HCT116 (cell line): ENCODE measurements at regions not wholly inside any gene's neighbourhood (a gene's known extent, or its start where the extent isn't known, plus 50 kb on each side); places are given as distances from the start of the nearest gene placed in this dataset.

Source experiments
- ATAC-seq: fragments of 200-7000 bp; cut with Tn5 transposase; 2 replicates; pipeline ENCODE4 v1.9.1; 2020; ENCODE audit warnings: mild to moderate bottlenecking, moderate library complexity
- BruUV-seq: library from RNA; stranded (reverse); fragments of 400-500 nt; replicated peaks from 2 replicates; lab custom pipeline; 2021; lab: Mats Ljungman, UMichigan
- CTCF ChIA-PET: fragments of 300-600 bp; sonication (Branson Sonifier 250); formaldehyde crosslinking; loops from one replicate; lab custom pipeline; 2021; ENCODE audit warnings: antibody characterized with exemption; lab: Charles Lee
- POLR2A ChIA-PET: fragments of 300-600, 350-600 bp; sonication (Branson Sonifier 250); formaldehyde crosslinking; loops from one replicate; lab custom pipeline; 2021; ENCODE audit warnings: antibody characterized with exemption; lab: Charles Lee
- RAD21 ChIA-PET, 2 experiments: fragments of 300-600 bp; sonication (Branson Sonifier 250); formaldehyde crosslinking; loops; one replicate each; lab custom pipeline; 2023; ENCODE audit warnings: low total read pairs in 2 of 2; ENCODE audit not compliant: uncharacterized antibody in 2 of 2, unreplicated experiment in 2 of 2, low non-redundant PET in 1 of 2; lab: Charles Lee
- DNase-seq: peaks from one replicate; pipeline ENCODE4 v3.0.0-alpha.2; 2010; ENCODE audit warnings: low read depth, low spot score
- H2AFZ ChIP-seq: fragments of 200-600 bp; shearing (Covaris generic), sonication (generic); 2 replicates; pipeline ENCODE4 v1.6.1; 2017; ENCODE audit warnings: low read depth, mixed run types, mixed read lengths, antibody characterized with exemption, low read length; ENCODE audit not compliant: poor library complexity, severe bottlenecking
- H3K27ac ChIP-seq: 2 replicates; pipeline ENCODE4 v1.5.1; 2012; ENCODE audit warnings: low read depth, low read length
- H3K27me3 ChIP-seq: fragments of 200-600 bp; sonication (generic); 2 replicates; pipeline ENCODE4 v1.6.1; 2016; ENCODE audit warnings: mixed run types, low read length, mixed read lengths; ENCODE audit not compliant: insufficient read depth
- H3K36me3 ChIP-seq, 2 experiments: fragments of 200-500 bp in 1 of 2; fragments of 200-600 bp in 1 of 2; sonication (Bioruptor generic) in 1 of 2; sonication (generic) in 1 of 2; 2 replicates each; pipeline versions ENCODE4 v1.5.1 to v1.6.1; 2014 to 2016; ENCODE audit warnings: low read length in 2 of 2, inconsistent platforms in 1 of 2, mixed read lengths in 1 of 2, mixed run types in 1 of 2; ENCODE audit not compliant: insufficient read depth in 2 of 2, control insufficient read depth in 1 of 2
- H3K4me1 ChIP-seq, 2 experiments: fragments of 200-600 bp in 1 of 2; sonication (generic) in 1 of 2; 2 replicates each; pipeline versions ENCODE4 v1.5.1 to v1.6.1; 2012 to 2017; ENCODE audit warnings: low read length in 2 of 2, inconsistent platforms in 1 of 2, mild to moderate bottlenecking in 1 of 2, mixed read lengths in 1 of 2, mixed run types in 1 of 2, moderate library complexity in 1 of 2; ENCODE audit not compliant: insufficient read depth in 2 of 2, control insufficient read depth in 1 of 2
- H3K4me2 ChIP-seq: fragments of 200-600 bp; sonication (generic); 2 replicates; pipeline ENCODE4 v1.6.1; 2017; ENCODE audit warnings: mixed run types, low read length, mixed read lengths
- H3K4me3 ChIP-seq, 2 experiments: fragments of 200-600 bp in 1 of 2; sonication (generic) in 1 of 2; replicated peaks in 1 of 2; 2 replicates each; pipeline ENCODE4 v1.5.1; 2011 to 2016; ENCODE audit warnings: low read length in 2 of 2, control low read depth in 1 of 2, low read depth in 1 of 2, mild to moderate bottlenecking in 1 of 2, mixed read lengths in 1 of 2, mixed run types in 1 of 2
- H3K79me2 ChIP-seq: fragments of 200-600 bp; sonication (generic); 2 replicates; pipeline ENCODE4 v1.6.1; 2017; ENCODE audit warnings: mild to moderate bottlenecking, mixed run types, low read length, moderate library complexity, mixed read lengths; ENCODE audit not compliant: insufficient read depth
- H3K9ac ChIP-seq: fragments of 200-600 bp; sonication (generic); 2 replicates; pipeline ENCODE4 v1.6.1; 2016; ENCODE audit warnings: low read length, mixed read lengths
- H3K9me2 ChIP-seq: fragments of 200-600 bp; sonication (generic), shearing (Covaris generic); 2 replicates; pipeline ENCODE4 v1.6.1; 2017; ENCODE audit warnings: mixed run types, mild to moderate bottlenecking, moderate library complexity; ENCODE audit not compliant: insufficient read depth
- H3K9me3 ChIP-seq, 2 experiments: fragments of 200-500 bp in 1 of 2; fragments of 200-600 bp in 1 of 2; sonication (Bioruptor generic) in 1 of 2; sonication (generic) in 1 of 2; 2 replicates each; pipeline ENCODE4 v1.6.1; 2014 to 2017; ENCODE audit warnings: low read length in 2 of 2, mixed read lengths in 2 of 2, inconsistent platforms in 1 of 2, low read depth in 1 of 2, mild to moderate bottlenecking in 1 of 2, mixed run types in 1 of 2, moderate library complexity in 1 of 2; ENCODE audit not compliant: control insufficient read depth in 1 of 2, insufficient read depth in 1 of 2
- H4K20me1 ChIP-seq: fragments of 200-600 bp; sonication (generic), shearing (Covaris generic); 2 replicates; pipeline ENCODE4 v1.6.1; 2017; ENCODE audit warnings: mixed run types, mild to moderate bottlenecking, moderate library complexity; ENCODE audit not compliant: insufficient read depth
- JUND ChIP-seq: IDR thresholded peaks from 2 replicates; pipeline ENCODE4 v1.6.1; 2012
- RAD21 ChIP-seq: IDR thresholded peaks from 2 replicates; pipeline ENCODE4 v1.6.1; 2012; ENCODE audit warnings: low read depth, mild to moderate bottlenecking
- SP1 ChIP-seq: IDR thresholded peaks from 2 replicates; pipeline ENCODE4 v1.6.1; 2012; ENCODE audit warnings: low read depth
- TCF7L2 ChIP-seq: IDR thresholded peaks from 2 replicates; pipeline ENCODE4 v1.7.0; 2011; ENCODE audit warnings: borderline replicate concordance, inconsistent platforms; ENCODE audit not compliant: insufficient read depth, insufficient read length; ENCODE audit errors: extremely low read depth
- intact Hi-C: fragments of 100-400 bp; cut with micrococcal nuclease; formaldehyde crosslinking; loops from 2 replicates; pipeline ENCODE4 v1.10.0; 2022
- TF ChIP-seq, protein P1 (sequence below), 3 experiments: fragments of 200-600 bp in 1 of 3; sonication (generic) in 1 of 3; IDR thresholded peaks in 2 of 3; conservative IDR thresholded peaks in 1 of 3; 2 replicates each; pipeline ENCODE4 v1.5.1; 2012 to 2017; ENCODE audit warnings: low read depth in 2 of 3, low read length in 2 of 3, antibody characterized with exemption in 1 of 3, borderline replicate concordance in 1 of 3, control low read depth in 1 of 3, mild to moderate bottlenecking in 1 of 3, mixed read lengths in 1 of 3, mixed run types in 1 of 3, moderate library complexity in 1 of 3; ENCODE audit not compliant: insufficient read depth in 1 of 3
- TF ChIP-seq, protein P2 (sequence below): IDR thresholded peaks from 2 replicates; pipeline ENCODE4 v1.6.1; 2012
- TF ChIP-seq, protein P3 (sequence below): IDR thresholded peaks from 2 replicates; pipeline ENCODE4 v1.6.1; 2012; ENCODE audit warnings: low read depth
- TF ChIP-seq, protein P4 (sequence below): IDR thresholded peaks from 2 replicates; pipeline ENCODE4 v1.6.1; 2011; ENCODE audit warnings: mild to moderate bottlenecking, low read length, moderate library complexity; ENCODE audit not compliant: insufficient replicate concordance; ENCODE audit errors: extremely low read depth
- TF ChIP-seq, protein P5 (sequence below): IDR thresholded peaks from 2 replicates; pipeline ENCODE4 v1.6.1; 2012

DNA sequence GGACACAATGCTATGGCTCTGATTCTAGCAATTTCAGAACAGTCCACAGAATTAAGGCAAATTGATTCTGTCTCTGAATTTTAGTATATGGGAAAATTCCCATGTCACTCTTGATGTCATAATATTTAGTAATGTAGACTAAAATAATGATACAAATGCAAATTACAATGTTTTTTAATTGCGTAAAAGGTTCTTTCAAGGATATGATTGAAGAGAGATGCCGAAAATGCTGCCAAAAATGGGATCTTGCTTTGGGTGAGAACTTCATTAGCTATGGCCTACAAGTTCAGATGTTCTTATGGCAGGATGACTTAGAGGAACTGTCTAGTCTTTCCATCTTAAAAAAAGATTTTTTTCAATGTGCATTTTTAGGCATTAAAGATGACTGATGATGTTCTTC, 170.6 kb downstream of the TMA16 start:
- no peaks in the 10 kb centered on the region for H3K27me3 ChIP-seq
- H3K4me3 ChIP-seq = no peak overlapping the region
- H3K4me1 ChIP-seq = no peaks in the 10 kb centered on the region
- ChIA-PET RAD21 (no interaction called here), POLR2A (no interaction called here), CTCF (no interaction called here)
- DNase-seq (no peak), ATAC-seq (no peak)
- no peaks in the 10 kb centered on the region for H3K36me3 ChIP-seq
- no peaks in the 10 kb centered on the region for H3K79me2 ChIP-seq
- no TSS peak for BruUV-seq
- H3K27ac ChIP-seq = no peak overlapping the region
- no peak overlapping the region for H3K9ac ChIP-seq
- H3K4me2 ChIP-seq = no peak overlapping the region
- no peaks in the 10 kb centered on the region for H3K9me2 ChIP-seq
- TF ChIP-seq, protein P1, sequence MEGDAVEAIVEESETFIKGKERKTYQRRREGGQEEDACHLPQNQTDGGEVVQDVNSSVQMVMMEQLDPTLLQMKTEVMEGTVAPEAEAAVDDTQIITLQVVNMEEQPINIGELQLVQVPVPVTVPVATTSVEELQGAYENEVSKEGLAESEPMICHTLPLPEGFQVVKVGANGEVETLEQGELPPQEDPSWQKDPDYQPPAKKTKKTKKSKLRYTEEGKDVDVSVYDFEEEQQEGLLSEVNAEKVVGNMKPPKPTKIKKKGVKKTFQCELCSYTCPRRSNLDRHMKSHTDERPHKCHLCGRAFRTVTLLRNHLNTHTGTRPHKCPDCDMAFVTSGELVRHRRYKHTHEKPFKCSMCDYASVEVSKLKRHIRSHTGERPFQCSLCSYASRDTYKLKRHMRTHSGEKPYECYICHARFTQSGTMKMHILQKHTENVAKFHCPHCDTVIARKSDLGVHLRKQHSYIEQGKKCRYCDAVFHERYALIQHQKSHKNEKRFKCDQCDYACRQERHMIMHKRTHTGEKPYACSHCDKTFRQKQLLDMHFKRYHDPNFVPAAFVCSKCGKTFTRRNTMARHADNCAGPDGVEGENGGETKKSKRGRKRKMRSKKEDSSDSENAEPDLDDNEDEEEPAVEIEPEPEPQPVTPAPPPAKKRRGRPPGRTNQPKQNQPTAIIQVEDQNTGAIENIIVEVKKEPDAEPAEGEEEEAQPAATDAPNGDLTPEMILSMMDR (IDR thresholded peaks at IDR 0.05 in 2 of 3, conservative IDR thresholded peaks at IDR 0.05 in 1 of 3; ENCODE audit: borderline replicate concordance in 1 of 3, insufficient read depth in 1 of 3, low read depth in 2 of 3, low read length in 2 of 3) = no peak
- TF ChIP-seq, protein P2, sequence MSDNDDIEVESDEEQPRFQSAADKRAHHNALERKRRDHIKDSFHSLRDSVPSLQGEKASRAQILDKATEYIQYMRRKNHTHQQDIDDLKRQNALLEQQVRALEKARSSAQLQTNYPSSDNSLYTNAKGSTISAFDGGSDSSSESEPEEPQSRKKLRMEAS = no peak
- no peak for TF ChIP-seq JUND
- H4K20me1 ChIP-seq = no peaks in the 10 kb centered on the region
- no peak overlapping the region for H2AFZ ChIP-seq
- H3K9me3 ChIP-seq = no peaks in the 10 kb centered on the region
- intact Hi-C loops = no loop called here

DNA sequence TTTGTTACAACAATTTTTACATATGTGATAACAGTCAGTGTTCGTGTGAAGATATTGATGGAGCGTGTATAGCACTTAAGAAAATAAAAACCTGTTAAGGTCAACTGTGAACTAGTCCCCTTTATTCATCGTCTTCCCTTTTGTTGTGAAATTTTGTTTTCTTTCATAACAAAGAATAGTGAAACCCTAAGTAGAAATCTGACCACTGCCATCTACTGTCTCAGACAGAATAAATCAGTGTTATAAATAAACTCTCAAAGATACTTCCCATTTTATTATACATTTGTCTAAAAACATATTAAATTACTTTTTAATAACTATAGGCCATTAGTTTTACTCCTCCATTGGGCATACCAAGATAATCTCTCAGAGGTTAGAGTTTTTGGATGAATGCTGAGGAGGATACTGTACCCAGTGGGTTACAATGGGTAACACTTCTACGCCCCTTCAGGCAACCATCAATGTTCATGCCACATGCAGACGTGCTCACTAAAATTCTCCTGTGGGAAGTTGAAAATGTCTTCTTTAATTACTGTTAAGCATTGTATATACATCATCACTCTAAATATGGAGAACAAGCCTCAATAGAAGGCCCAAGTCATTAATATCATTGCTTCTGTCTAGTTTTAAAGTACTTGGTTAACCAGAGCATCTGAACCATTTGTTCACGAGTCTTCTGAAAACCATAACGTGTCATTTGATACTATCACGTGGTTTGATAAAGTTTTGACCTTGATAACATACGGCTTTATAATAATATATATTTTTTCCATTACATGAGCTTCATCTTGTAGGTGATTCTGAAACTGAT, 171.2 kb downstream of the TMA16 start:
- Histone ChIP-seq H3K9ac (no peak overlapping the region), H3K9me3 (no peaks in the 10 kb centered on the region), H3K4me3 (no peak overlapping the region), H3K36me3 (no peaks in the 10 kb centered on the region), H3K27me3 (no peaks in the 10 kb centered on the region), H2AFZ (no peak overlapping the region), H3K79me2 (no peaks in the 10 kb centered on the region), H4K20me1 (no peaks in the 10 kb centered on the region), H3K4me1 (no peaks in the 10 kb centered on the region), H3K4me2 (no peak overlapping the region), H3K9me2 (no peaks in the 10 kb centered on the region), H3K27ac (no peak overlapping the region)
- TF ChIP-seq SP1 (no peak), TCF7L2 (no peak), RAD21 (0 out of 2 replicates have a peak, but pooled peaks have one; percentile 19)
- TF ChIP-seq, protein P3, sequence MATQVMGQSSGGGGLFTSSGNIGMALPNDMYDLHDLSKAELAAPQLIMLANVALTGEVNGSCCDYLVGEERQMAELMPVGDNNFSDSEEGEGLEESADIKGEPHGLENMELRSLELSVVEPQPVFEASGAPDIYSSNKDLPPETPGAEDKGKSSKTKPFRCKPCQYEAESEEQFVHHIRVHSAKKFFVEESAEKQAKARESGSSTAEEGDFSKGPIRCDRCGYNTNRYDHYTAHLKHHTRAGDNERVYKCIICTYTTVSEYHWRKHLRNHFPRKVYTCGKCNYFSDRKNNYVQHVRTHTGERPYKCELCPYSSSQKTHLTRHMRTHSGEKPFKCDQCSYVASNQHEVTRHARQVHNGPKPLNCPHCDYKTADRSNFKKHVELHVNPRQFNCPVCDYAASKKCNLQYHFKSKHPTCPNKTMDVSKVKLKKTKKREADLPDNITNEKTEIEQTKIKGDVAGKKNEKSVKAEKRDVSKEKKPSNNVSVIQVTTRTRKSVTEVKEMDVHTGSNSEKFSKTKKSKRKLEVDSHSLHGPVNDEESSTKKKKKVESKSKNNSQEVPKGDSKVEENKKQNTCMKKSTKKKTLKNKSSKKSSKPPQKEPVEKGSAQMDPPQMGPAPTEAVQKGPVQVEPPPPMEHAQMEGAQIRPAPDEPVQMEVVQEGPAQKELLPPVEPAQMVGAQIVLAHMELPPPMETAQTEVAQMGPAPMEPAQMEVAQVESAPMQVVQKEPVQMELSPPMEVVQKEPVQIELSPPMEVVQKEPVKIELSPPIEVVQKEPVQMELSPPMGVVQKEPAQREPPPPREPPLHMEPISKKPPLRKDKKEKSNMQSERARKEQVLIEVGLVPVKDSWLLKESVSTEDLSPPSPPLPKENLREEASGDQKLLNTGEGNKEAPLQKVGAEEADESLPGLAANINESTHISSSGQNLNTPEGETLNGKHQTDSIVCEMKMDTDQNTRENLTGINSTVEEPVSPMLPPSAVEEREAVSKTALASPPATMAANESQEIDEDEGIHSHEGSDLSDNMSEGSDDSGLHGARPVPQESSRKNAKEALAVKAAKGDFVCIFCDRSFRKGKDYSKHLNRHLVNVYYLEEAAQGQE = no peak
- TF ChIP-seq, protein P4, sequence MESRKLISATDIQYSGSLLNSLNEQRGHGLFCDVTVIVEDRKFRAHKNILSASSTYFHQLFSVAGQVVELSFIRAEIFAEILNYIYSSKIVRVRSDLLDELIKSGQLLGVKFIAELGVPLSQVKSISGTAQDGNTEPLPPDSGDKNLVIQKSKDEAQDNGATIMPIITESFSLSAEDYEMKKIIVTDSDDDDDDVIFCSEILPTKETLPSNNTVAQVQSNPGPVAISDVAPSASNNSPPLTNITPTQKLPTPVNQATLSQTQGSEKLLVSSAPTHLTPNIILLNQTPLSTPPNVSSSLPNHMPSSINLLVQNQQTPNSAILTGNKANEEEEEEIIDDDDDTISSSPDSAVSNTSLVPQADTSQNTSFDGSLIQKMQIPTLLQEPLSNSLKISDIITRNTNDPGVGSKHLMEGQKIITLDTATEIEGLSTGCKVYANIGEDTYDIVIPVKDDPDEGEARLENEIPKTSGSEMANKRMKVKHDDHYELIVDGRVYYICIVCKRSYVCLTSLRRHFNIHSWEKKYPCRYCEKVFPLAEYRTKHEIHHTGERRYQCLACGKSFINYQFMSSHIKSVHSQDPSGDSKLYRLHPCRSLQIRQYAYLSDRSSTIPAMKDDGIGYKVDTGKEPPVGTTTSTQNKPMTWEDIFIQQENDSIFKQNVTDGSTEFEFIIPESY = no peak
- TF ChIP-seq, protein P5, sequence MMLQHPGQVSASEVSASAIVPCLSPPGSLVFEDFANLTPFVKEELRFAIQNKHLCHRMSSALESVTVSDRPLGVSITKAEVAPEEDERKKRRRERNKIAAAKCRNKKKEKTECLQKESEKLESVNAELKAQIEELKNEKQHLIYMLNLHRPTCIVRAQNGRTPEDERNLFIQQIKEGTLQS = no peak
- no peak for DNase-seq
- RAD21 ChIA-PET = no interaction called here
- ATAC-seq = no peak
- intact Hi-C loops = no loop called here
- no TSS peak for BruUV-seq
- CTCF ChIA-PET = no interaction called here
- POLR2A ChIA-PET = no interaction called here
